Activated naive CD4-positive, alpha-beta T cell treated with anti-CD3 and anti-CD28 coated beads, Interleukin-2, amount 50 U/mL, for 16 hours (primary cell): ENCODE measurements at regions not wholly inside any gene's neighbourhood (a gene's known extent, or its start where the extent isn't known, plus 50 kb on each side); places are given as distances from the start of the nearest gene placed in this dataset.

Experiments
- DNase-seq: peaks from one replicate; pipeline ENCODE4 v3.0.0-alpha.2; 2020

- DNase-seq: no peak
Observed at GRCh38 chr4:19009881-19010280, 988.3 kb upstream of the LCORL start.

GRCh38 chr4:19005211-19005610 lies 983.7 kb upstream of the LCORL start:
- DNase-seq: no peak

- no peak for DNase-seq
Observed at GRCh38 chr4:19002170-19002569, 980.6 kb upstream of the LCORL start.

- no peak for DNase-seq
Observed at GRCh38 chr4:18999595-18999994, 978.0 kb upstream of the LCORL start.

- DNase-seq: no peak
Observed at GRCh38 chr4:18981234-18981615, 959.7 kb upstream of the LCORL start.

GRCh38 chr4:18980516-18981233 lies 959.1 kb upstream of the LCORL start:
- DNase-seq: no peak

GRCh38 chr4:18976884-18977283 lies 955.3 kb upstream of the LCORL start:
- DNase-seq: no peak

- no peak for DNase-seq
Observed at GRCh38 chr4:18975916-18976808, 954.6 kb upstream of the LCORL start.

- no peak for DNase-seq
Observed at GRCh38 chr4:18973296-18973695, 951.7 kb upstream of the LCORL start.

- no peak for DNase-seq
Observed at GRCh38 chr4:18961879-18962278, 940.3 kb upstream of the LCORL start.

GRCh38 chr4:18961266-18961665 lies 939.7 kb upstream of the LCORL start:
- DNase-seq: no peak

- no peak for DNase-seq
Observed at GRCh38 chr4:18957716-18958115, 936.2 kb upstream of the LCORL start.

- DNase-seq: no peak
Observed at GRCh38 chr4:18954538-18954937, 933.0 kb upstream of the LCORL start.

- DNase-seq: no peak
Observed at GRCh38 chr4:18953613-18954012, 932.1 kb upstream of the LCORL start.

- DNase-seq: no peak
Observed at GRCh38 chr4:18945464-18945863, 923.9 kb upstream of the LCORL start.

GRCh38 chr4:18942874-18943273 lies 921.3 kb upstream of the LCORL start:
- no peak for DNase-seq

GRCh38 chr4:18938343-18939099 lies 917.0 kb upstream of the LCORL start:
- DNase-seq: no peak

- no peak for DNase-seq
Observed at GRCh38 chr4:18937746-18938145, 916.2 kb upstream of the LCORL start.

GRCh38 chr4:18937080-18937479 lies 915.5 kb upstream of the LCORL start:
- no peak for DNase-seq

GRCh38 chr4:18935659-18936345 lies 914.2 kb upstream of the LCORL start:
- no peak for DNase-seq

- DNase-seq: no peak
Observed at GRCh38 chr4:18934197-18934596, 912.6 kb upstream of the LCORL start.

GRCh38 chr4:18932730-18933339 lies 911.3 kb upstream of the LCORL start:
- no peak for DNase-seq
